Kidney (tissue), 13 donors: ENCODE measurements at regions not wholly inside any gene's neighbourhood (a gene's known extent, or its start where the extent isn't known, plus 50 kb on each side); places are given as distances from the start of the nearest gene placed in this dataset.

Experiments
- DNase-seq, 5 donors: peaks; one replicate each; pipeline ENCODE4 v3.0.0-alpha.2; 2013 to 2020
- FAIRE-seq: peaks from 2 replicates; lab custom pipeline; 2012; peaks lifted over from hg19 to GRCh38; lab: Jason Lieb, UNC
- H3K27ac ChIP-seq, 2 donors: one replicate each; pipeline ENCODE4 v1.7.0; 2013; ENCODE audit warnings: low read depth in 2 of 2, low read length in 2 of 2, inconsistent platforms in 1 of 2
- H3K27me3 ChIP-seq: one replicate; pipeline ENCODE4 v1.7.1; 2013; ENCODE audit warnings: low read length, inconsistent platforms; ENCODE audit not compliant: control insufficient read depth, insufficient read depth
- H3K36me3 ChIP-seq, 3 donors: one replicate each; pipeline versions ENCODE4 v1.7.0 to v1.7.1; 2013; ENCODE audit warnings: low read length in 3 of 3, control low read depth in 1 of 3, inconsistent platforms in 1 of 3; ENCODE audit not compliant: insufficient read depth in 3 of 3, control insufficient read depth in 2 of 3
- H3K4me1 ChIP-seq, 3 donors: one replicate each; pipeline versions ENCODE4 v1.7.0 to v1.7.1; 2013; ENCODE audit warnings: low read length in 3 of 3, inconsistent platforms in 1 of 3, low read depth in 1 of 3; ENCODE audit not compliant: control insufficient read depth in 2 of 3, insufficient read depth in 2 of 3
- H3K4me3 ChIP-seq, 3 donors: one replicate each; pipeline versions ENCODE4 v1.7.0 to v1.8.1; 2013; ENCODE audit warnings: low read length in 3 of 3, control low read depth in 1 of 3, inconsistent platforms in 1 of 3
- H3K9ac ChIP-seq, 3 donors: one replicate each; pipeline versions ENCODE4 v1.7.0 to v1.7.1; 2013; ENCODE audit warnings: low read length in 3 of 3, control low read depth in 1 of 3, inconsistent platforms in 1 of 3
- H3K9me3 ChIP-seq, 3 donors: one replicate each; pipeline versions ENCODE4 v1.7.0 to v1.7.1; 2013; ENCODE audit warnings: low read length in 3 of 3, control low read depth in 1 of 3, inconsistent platforms in 1 of 3; ENCODE audit not compliant: control insufficient read depth in 2 of 3, insufficient read depth in 1 of 3
- CTCF ChIP-seq: IDR thresholded peaks from 3 replicates; pipeline ENCODE4 v1.5.1; 2012; ENCODE audit warnings: mild to moderate bottlenecking, moderate library complexity, borderline replicate concordance; ENCODE audit not compliant: insufficient read depth; ENCODE audit errors: extremely low read depth
- intact Hi-C: fragments of 100-400 bp; cut with DNase I; formaldehyde crosslinking; loops from one replicate; pipeline ENCODE4 v1.11.1; 2022
- donor health status: control.
- donor health status: control.
- donor health status: control.
- donor health status: control.
- donor health status: control.
- donor health status: DM: yes; HTN: yes; CAD: no.
- donor health status: Normal renal cell carcinoma (clear cell type).

- intact Hi-C loops = no loop called here
- FAIRE-seq = no peak
- H3K9ac ChIP-seq = no peak overlapping the region
- TF ChIP-seq CTCF = no peak
- no peaks in the 10 kb centered on the region for H3K36me3 ChIP-seq
- DNase-seq = no peak
- H3K27ac ChIP-seq = no peak overlapping the region
- no peaks in the 10 kb centered on the region for H3K9me3 ChIP-seq
- H3K4me3 ChIP-seq = no peak overlapping the region
- no peaks in the 10 kb centered on the region for H3K4me1 ChIP-seq
- no peaks in the 10 kb centered on the region for H3K27me3 ChIP-seq
Observed at GRCh38 chr14:62216121-62216520, 453.9 kb downstream of the SNAPC1 start.

- H3K27ac ChIP-seq = no peak overlapping the region
- DNase-seq (no peak), FAIRE-seq (no peak)
- H3K9ac ChIP-seq = no peak overlapping the region
- TF ChIP-seq CTCF = no peak
- H3K36me3 ChIP-seq = no peaks in the 10 kb centered on the region
- H3K27me3 ChIP-seq = no peaks in the 10 kb centered on the region
- H3K9me3 ChIP-seq = peaks cover 0 to 3% (median 0%) of the 10 kb centered on the region in 3 donors
- no peak overlapping the region for H3K4me3 ChIP-seq
- intact Hi-C loops = no loop called here
- H3K4me1 ChIP-seq = no peaks in the 10 kb centered on the region
Observed at GRCh38 chr14:62234849-62235248, 472.6 kb downstream of the SNAPC1 start.

GRCh38 chr14:62244221-62244620, 482.0 kb downstream of the SNAPC1 start:
- no peak overlapping the region for H3K27ac ChIP-seq
- no peaks in the 10 kb centered on the region for H3K27me3 ChIP-seq
- H3K9ac ChIP-seq = no peak overlapping the region
- no peak overlapping the region for H3K4me3 ChIP-seq
- no peak for FAIRE-seq
- peaks cover 0 to 2% (median 0%) of the 10 kb centered on the region in 3 donors for H3K9me3 ChIP-seq
- no peak for TF ChIP-seq CTCF
- H3K4me1 ChIP-seq = no peaks in the 10 kb centered on the region
- intact Hi-C loops = no loop called here
- no peak for DNase-seq
- no peaks in the 10 kb centered on the region for H3K36me3 ChIP-seq

- FAIRE-seq (no peak), DNase-seq (no peak)
- H3K27ac ChIP-seq = no peak overlapping the region
- no peak overlapping the region for H3K4me3 ChIP-seq
- no peaks in the 10 kb centered on the region for H3K27me3 ChIP-seq
- peaks cover 0 to 2% (median 0%) of the 10 kb centered on the region in 3 donors for H3K9me3 ChIP-seq
- intact Hi-C loops = no loop called here
- no peaks in the 10 kb centered on the region for H3K4me1 ChIP-seq
- no peak overlapping the region for H3K9ac ChIP-seq
- H3K36me3 ChIP-seq = no peaks in the 10 kb centered on the region
- TF ChIP-seq CTCF = no peak
Observed at GRCh38 chr14:62247266-62247665, 485.0 kb downstream of the SNAPC1 start.
